DND-41 (cell line): ENCODE measurements at regions not wholly inside any gene's neighbourhood (a gene's known extent, or its start where the extent isn't known, plus 50 kb on each side); places are given as distances from the start of the nearest gene placed in this dataset.

Experiments
- ATAC-seq: fragments of 200-7000 bp; cut with Tn5 transposase; 3 replicates; pipeline ENCODE4 v1.9.1; 2021; ENCODE audit warnings: low read depth; ENCODE audit not compliant: insufficient read depth
- DNase-seq: peaks from one replicate; pipeline ENCODE4 v3.0.0-alpha.2; 2020
- H2AFZ ChIP-seq: 2 replicates; pipeline ENCODE4 v1.6.0; 2012; ENCODE audit warnings: low read depth, low read length
- H3K27ac ChIP-seq: 2 replicates; pipeline ENCODE4 v1.5.1; 2012; ENCODE audit warnings: low read length, inconsistent platforms
- H3K27me3 ChIP-seq: fragments of 200-600 bp; sonication (generic); 2 replicates; pipeline ENCODE4 v1.6.0; 2012; ENCODE audit warnings: low read length, mild to moderate bottlenecking, inconsistent platforms; ENCODE audit not compliant: insufficient read depth, poor library complexity
- H3K36me3 ChIP-seq: 2 replicates; pipeline ENCODE4 v1.5.1; 2012; ENCODE audit warnings: low read length, inconsistent platforms; ENCODE audit not compliant: insufficient read depth
- H3K4me1 ChIP-seq: 2 replicates; pipeline ENCODE4 v1.5.1; 2012; ENCODE audit warnings: mild to moderate bottlenecking, low read length; ENCODE audit not compliant: insufficient read depth
- H3K4me2 ChIP-seq: 2 replicates; pipeline ENCODE4 v1.6.0; 2012; ENCODE audit warnings: mild to moderate bottlenecking, moderate library complexity, low read length, inconsistent platforms; ENCODE audit not compliant: insufficient read depth
- H3K4me3 ChIP-seq, 2 experiments: fragments of 200-600 bp in 1 of 2; shearing (Covaris generic) in 1 of 2; 2 replicates each; pipeline ENCODE4 v1.5.1; 2012 to 2016; ENCODE audit warnings: inconsistent platforms in 2 of 2, low read length in 2 of 2, mild to moderate bottlenecking in 2 of 2, low read depth in 1 of 2, moderate library complexity in 1 of 2
- H3K79me2 ChIP-seq: 2 replicates; pipeline ENCODE4 v1.6.0; 2012; ENCODE audit warnings: low read length, inconsistent platforms; ENCODE audit not compliant: insufficient read depth
- H3K9ac ChIP-seq: 2 replicates; pipeline ENCODE4 v1.6.0; 2012; ENCODE audit warnings: low read depth, mild to moderate bottlenecking, inconsistent platforms, low read length, moderate library complexity
- H3K9me3 ChIP-seq: 2 replicates; pipeline ENCODE4 v1.5.1; 2012; ENCODE audit warnings: low read length, moderate library complexity, mild to moderate bottlenecking, inconsistent platforms; ENCODE audit not compliant: insufficient read depth, severe bottlenecking
- H4K20me1 ChIP-seq: 2 replicates; pipeline ENCODE4 v1.6.0; 2012; ENCODE audit warnings: low read length; ENCODE audit not compliant: insufficient read depth
- EZH2 ChIP-seq: IDR thresholded peaks from 3 replicates; pipeline ENCODE4 v1.6.1; 2012; ENCODE audit warnings: borderline replicate concordance, low read depth, mild to moderate bottlenecking, moderate library complexity, low read length, inconsistent platforms; ENCODE audit not compliant: severe bottlenecking
- TF ChIP-seq, protein P1 (sequence below): IDR thresholded peaks from 2 replicates; pipeline ENCODE4 v1.5.1; 2012; ENCODE audit warnings: borderline replicate concordance, low read length, moderate library complexity, mild to moderate bottlenecking; ENCODE audit not compliant: poor library complexity, severe bottlenecking; ENCODE audit errors: extremely low read depth

DNA sequence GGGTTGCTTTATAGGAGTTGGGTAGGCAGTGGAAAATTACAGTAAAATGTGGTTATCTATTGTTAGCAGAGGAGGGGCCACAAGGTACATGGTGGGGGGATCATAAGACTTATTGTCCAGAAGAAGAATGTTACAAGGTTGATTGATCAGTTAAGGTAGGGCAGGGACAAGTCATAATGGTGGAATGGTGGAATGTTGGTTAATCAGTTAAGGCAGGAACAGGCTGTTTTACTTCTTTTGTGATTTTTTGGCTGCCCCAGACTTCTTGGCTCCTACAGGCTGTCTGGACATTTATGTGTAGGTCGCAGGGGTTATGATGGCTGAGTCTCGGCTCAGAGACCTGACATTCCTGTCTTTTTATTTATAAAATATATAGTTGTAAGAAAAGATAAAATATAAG, 2277.1 kb downstream of the TP53TG3F start:
- no peak overlapping the region for H3K9ac ChIP-seq
- no peak overlapping the region for H3K27ac ChIP-seq
- no peak for TF ChIP-seq EZH2
- TF ChIP-seq, protein P1, sequence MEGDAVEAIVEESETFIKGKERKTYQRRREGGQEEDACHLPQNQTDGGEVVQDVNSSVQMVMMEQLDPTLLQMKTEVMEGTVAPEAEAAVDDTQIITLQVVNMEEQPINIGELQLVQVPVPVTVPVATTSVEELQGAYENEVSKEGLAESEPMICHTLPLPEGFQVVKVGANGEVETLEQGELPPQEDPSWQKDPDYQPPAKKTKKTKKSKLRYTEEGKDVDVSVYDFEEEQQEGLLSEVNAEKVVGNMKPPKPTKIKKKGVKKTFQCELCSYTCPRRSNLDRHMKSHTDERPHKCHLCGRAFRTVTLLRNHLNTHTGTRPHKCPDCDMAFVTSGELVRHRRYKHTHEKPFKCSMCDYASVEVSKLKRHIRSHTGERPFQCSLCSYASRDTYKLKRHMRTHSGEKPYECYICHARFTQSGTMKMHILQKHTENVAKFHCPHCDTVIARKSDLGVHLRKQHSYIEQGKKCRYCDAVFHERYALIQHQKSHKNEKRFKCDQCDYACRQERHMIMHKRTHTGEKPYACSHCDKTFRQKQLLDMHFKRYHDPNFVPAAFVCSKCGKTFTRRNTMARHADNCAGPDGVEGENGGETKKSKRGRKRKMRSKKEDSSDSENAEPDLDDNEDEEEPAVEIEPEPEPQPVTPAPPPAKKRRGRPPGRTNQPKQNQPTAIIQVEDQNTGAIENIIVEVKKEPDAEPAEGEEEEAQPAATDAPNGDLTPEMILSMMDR = no peak
- H3K27me3 ChIP-seq = no peaks in the 10 kb centered on the region
- H4K20me1 ChIP-seq = no peaks in the 10 kb centered on the region
- H3K4me2 ChIP-seq = no peak overlapping the region
- H2AFZ ChIP-seq = no peak overlapping the region
- H3K4me3 ChIP-seq = no peak overlapping the region
- H3K9me3 ChIP-seq = peaks cover 30% of the 10 kb centered on the region
- ATAC-seq (no peak), DNase-seq (no peak)
- no peaks in the 10 kb centered on the region for H3K79me2 ChIP-seq
- 0 out of 2 replicates have a peak, but pooled peaks cover 2% of the 10 kb centered on the region for H3K4me1 ChIP-seq
- H3K36me3 ChIP-seq = no peaks in the 10 kb centered on the region; the same call in 1 of the 2 replicates

DNA sequence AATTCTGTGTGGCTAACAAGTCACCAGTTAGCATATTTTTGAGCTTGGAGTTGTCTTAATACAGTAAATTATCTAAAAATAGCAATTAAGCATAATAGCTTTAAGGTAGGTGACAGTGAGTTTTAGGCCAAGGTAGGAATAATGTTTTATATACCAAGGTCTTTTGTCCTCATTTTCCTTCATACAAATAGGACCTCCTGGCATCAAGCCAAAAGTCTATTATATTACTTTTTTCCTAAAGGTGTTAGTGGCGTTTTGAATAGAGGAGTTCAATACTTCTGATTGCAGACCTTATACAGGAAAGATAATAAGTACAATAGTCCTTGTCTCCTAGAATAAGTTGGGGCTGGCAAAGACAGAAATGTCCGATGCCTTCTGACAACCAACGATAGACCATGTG, 2277.7 kb downstream of the TP53TG3F start:
- Histone ChIP-seq H4K20me1 (no peaks in the 10 kb centered on the region), H3K4me1 (0 out of 2 replicates have a peak, but pooled peaks cover 2% of the 10 kb centered on the region), H2AFZ (no peak overlapping the region), H3K36me3 (no peaks in the 10 kb centered on the region; the same call in 1 of the 2 replicates), H3K9me3 (peaks cover 30% of the 10 kb centered on the region), H3K79me2 (no peaks in the 10 kb centered on the region), H3K4me3 (no peak overlapping the region), H3K9ac (no peak overlapping the region), H3K27me3 (no peaks in the 10 kb centered on the region), H3K27ac (no peak overlapping the region), H3K4me2 (no peak overlapping the region)
- no peak for ATAC-seq
- DNase-seq = no peak
- TF ChIP-seq EZH2 = no peak

DNA sequence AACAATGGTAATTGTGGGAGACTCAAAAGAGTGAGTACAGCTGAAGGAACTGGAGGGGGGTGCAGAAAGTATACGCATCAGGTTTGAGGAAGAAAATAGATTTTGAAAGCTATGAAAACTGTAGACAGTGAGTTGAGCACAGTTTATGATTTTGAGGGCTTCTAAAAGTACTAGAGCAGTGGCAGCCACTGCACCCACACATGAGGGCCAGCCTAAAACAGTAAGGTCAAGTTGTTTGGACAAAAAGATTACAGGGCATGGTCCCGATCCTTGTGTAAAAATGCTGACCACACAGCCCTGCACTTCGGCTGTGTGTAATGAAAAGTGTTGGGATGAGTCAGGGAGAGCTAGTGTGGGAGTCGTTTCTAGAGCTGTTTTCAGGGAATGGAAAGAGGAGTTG, 2282.1 kb downstream of the TP53TG3F start:
- ATAC-seq (no peak), DNase-seq (no peak)
- no peak overlapping the region for H3K4me2 ChIP-seq
- no peaks in the 10 kb centered on the region for H3K27me3 ChIP-seq
- H3K9ac ChIP-seq = no peak overlapping the region
- no peaks in the 10 kb centered on the region for H3K79me2 ChIP-seq
- H3K36me3 ChIP-seq = no peaks in the 10 kb centered on the region
- H3K9me3 ChIP-seq = peaks cover 50% of the 10 kb centered on the region
- no peak overlapping the region for H2AFZ ChIP-seq
- TF ChIP-seq, protein P1 = no peak
- no peak for TF ChIP-seq EZH2
- H3K4me3 ChIP-seq = no peak overlapping the region
- no peak overlapping the region for H3K27ac ChIP-seq
- H4K20me1 ChIP-seq = no peaks in the 10 kb centered on the region
- 0 out of 2 replicates have a peak, but pooled peaks cover 2% of the 10 kb centered on the region for H3K4me1 ChIP-seq

DNA sequence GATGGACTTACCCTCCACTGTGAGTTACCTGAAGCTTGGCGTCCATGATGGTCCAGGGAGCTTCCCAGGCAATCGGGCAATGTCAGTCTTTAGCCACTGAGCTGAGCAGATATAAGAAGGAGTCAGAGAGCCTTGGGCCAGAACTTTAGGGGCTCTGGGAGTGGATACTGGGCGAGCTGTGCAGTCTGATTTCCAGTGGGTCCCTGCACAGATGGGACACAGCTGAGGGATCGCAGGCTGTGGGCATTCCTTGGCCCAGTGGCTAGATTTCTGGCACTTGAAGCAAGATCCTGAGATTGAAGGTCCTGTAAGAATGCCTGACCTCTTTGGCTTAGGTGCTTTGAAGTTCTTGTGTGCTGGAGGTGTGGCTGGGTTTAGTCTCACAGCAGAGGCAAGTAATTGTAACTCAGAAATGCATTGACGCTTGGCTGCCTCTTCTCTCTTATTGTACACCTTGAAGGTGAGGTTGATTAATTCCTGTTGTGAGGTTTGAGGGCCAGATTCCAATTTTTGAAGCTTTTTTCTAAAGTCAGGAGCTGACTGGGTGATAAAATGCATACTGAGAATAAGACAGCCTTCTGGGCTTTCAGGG, 2283.8 kb downstream of the TP53TG3F start:
- TF ChIP-seq, protein P1 = no peak
- H3K4me2 ChIP-seq = no peak overlapping the region
- peaks cover 56% of the 10 kb centered on the region for H3K9me3 ChIP-seq
- H3K4me1 ChIP-seq = 0 out of 2 replicates have a peak, but pooled peaks cover 2% of the 10 kb centered on the region
- DNase-seq = no peak
- no peaks in the 10 kb centered on the region for H3K36me3 ChIP-seq
- no peaks in the 10 kb centered on the region for H3K79me2 ChIP-seq
- H3K9ac ChIP-seq = no peak overlapping the region
- ATAC-seq = no peak
- no peaks in the 10 kb centered on the region for H3K27me3 ChIP-seq
- H4K20me1 ChIP-seq = no peaks in the 10 kb centered on the region
- H3K27ac ChIP-seq = no peak overlapping the region
- no peak overlapping the region for H3K4me3 ChIP-seq
- H2AFZ ChIP-seq = no peak overlapping the region
